LHCN-M2 (cell line): ENCODE measurements at regions not wholly inside any gene's neighbourhood (a gene's known extent, or its start where the extent isn't known, plus 50 kb on each side); places are given as distances from the start of the nearest gene placed in this dataset.
"Not testable (repeated sequence)": the region's sequence is repeated elsewhere in the genome, so short reads cannot be mapped to it uniquely, and the experiment has no call there.

Experiments used
- DNase-seq: peaks from one replicate; pipeline ENCODE4 v3.0.0-alpha.2; 2012; ENCODE audit warnings: low read depth

GRCh38 chr5:82561797-82562196 lies 283.6 kb upstream of the RPS23 start:
- no peak for DNase-seq

GRCh38 chr5:82560969-82561368 lies 282.8 kb upstream of the RPS23 start:
- no peak for DNase-seq

- no peak for DNase-seq
Observed at GRCh38 chr5:82560561-82560960, 282.4 kb upstream of the RPS23 start.

- no peak for DNase-seq
Observed at GRCh38 chr5:82551840-82552385, 273.8 kb upstream of the RPS23 start.

GRCh38 chr5:82551192-82551591 lies 273.0 kb upstream of the RPS23 start:
- no peak for DNase-seq

- no peak for DNase-seq
Observed at GRCh38 chr5:82549263-82549662, 271.1 kb upstream of the RPS23 start.

GRCh38 chr5:82544004-82544403 lies 265.9 kb upstream of the RPS23 start:
- DNase-seq, result no peak

- no peak for DNase-seq
Observed at GRCh38 chr5:82540301-82540700, 262.1 kb upstream of the RPS23 start.

- no peak for DNase-seq
Observed at GRCh38 chr5:82538339-82539034, 260.3 kb upstream of the RPS23 start.

GRCh38 chr5:82537687-82538306 lies 259.6 kb upstream of the RPS23 start:
- DNase-seq, result no peak

GRCh38 chr5:82534986-82535385 lies 256.8 kb upstream of the RPS23 start:
- DNase-seq, result no peak

- DNase-seq, result not testable (repeated sequence)
Observed at GRCh38 chr5:82532075-82532474, 253.9 kb upstream of the RPS23 start.

- no peak for DNase-seq
Observed at GRCh38 chr5:82526540-82526939, 248.4 kb upstream of the RPS23 start.

GRCh38 chr5:82525626-82526025 lies 247.5 kb upstream of the RPS23 start:
- DNase-seq, result no peak

GRCh38 chr5:82523633-82524032 lies 245.5 kb upstream of the RPS23 start:
- no peak for DNase-seq

GRCh38 chr5:82522897-82523296 lies 244.7 kb upstream of the RPS23 start:
- DNase-seq, result no peak

- no peak for DNase-seq
Observed at GRCh38 chr5:82521431-82522051, 243.4 kb upstream of the RPS23 start.

- DNase-seq, result no peak
Observed at GRCh38 chr5:82519558-82519957, 241.4 kb upstream of the RPS23 start.

- DNase-seq, result no peak
Observed at GRCh38 chr5:82517544-82518075, 239.5 kb upstream of the RPS23 start.

- DNase-seq, result no peak
Observed at GRCh38 chr5:82513738-82514137, 235.6 kb upstream of the RPS23 start.

- DNase-seq, result no peak
Observed at GRCh38 chr5:82512025-82512424, 233.9 kb upstream of the RPS23 start.

- DNase-seq, result no peak
Observed at GRCh38 chr5:82511134-82511533, 233.0 kb upstream of the RPS23 start.

- DNase-seq, result no peak
Observed at GRCh38 chr5:82509762-82510161, 231.6 kb upstream of the RPS23 start.
